C4-2B (cell line): ENCODE measurements at regions not wholly inside any gene's neighbourhood (a gene's known extent, or its start where the extent isn't known, plus 50 kb on each side); places are given as distances from the start of the nearest gene placed in this dataset.

ENCODE experiments used
- H3K27ac ChIP-seq: fragments of 450-650 bp; 2 replicates; pipeline ENCODE4 v1.5.1; 2017
- CTCF ChIP-seq: fragments of 450-650 bp; conservative IDR thresholded peaks from 2 replicates; pipeline ENCODE4 v1.5.1; 2017; ENCODE audit warnings: mild to moderate bottlenecking
- ZFX ChIP-seq: fragments of 450-650 bp; IDR thresholded peaks from 2 replicates; pipeline ENCODE4 v1.6.1; 2017

GRCh38 chr3:59285560-59285959 is 235.7 kb upstream of the CFAP20DC start:
- H3K27ac ChIP-seq = no peak overlapping the region
- TF ChIP-seq ZFX = no peak
- TF ChIP-seq CTCF = no peak

DNA sequence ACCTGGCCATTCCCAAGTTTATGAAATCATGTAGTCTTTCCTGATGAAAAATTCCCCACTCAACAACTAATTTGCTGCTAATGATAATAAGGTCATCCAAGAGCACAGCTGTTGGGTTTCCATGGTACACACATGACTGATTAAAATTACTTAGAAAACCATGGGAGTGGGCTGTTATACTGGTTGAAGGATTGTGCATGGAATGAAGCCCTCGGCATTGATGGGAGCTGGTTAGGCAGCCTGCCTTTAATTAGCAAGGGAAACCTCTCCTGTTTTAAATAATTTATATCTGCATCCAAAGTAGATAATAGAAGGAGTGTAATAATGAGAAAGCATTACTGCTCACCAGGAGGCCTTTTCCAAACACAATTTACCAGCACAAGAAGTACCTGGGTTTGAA is 235.1 kb upstream of the CFAP20DC start:
- no peak overlapping the region for H3K27ac ChIP-seq
- TF ChIP-seq CTCF (no peak), ZFX (no peak)

DNA sequence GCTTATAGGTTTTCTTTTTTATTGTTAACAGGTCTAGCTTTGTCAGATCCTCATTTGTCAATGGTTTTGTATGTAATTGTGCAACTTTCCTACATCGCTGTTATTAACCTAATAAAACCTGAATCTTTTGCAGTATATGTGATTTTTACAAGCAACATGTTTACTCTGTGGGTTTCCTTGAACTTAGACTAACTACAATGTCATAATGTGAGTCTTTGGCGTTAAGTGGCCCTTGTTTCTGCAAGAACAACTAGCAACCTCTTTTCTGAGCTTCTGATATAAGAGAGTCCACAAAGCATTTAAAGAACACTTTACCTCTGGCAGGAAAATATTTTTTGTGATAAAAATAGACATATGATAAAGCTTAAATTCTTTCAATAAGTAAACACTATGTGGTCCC is 230.3 kb upstream of the CFAP20DC start:
- TF ChIP-seq CTCF (no peak), ZFX (no peak)

GRCh38 chr3:59277816-59278215 is 228.0 kb upstream of the CFAP20DC start:
- H3K27ac ChIP-seq = no peak overlapping the region
- TF ChIP-seq CTCF = no peak
- no peak for TF ChIP-seq ZFX

More for the DNA sequence above, 230.3 kb upstream of the CFAP20DC start:
- H3K27ac ChIP-seq = no peak overlapping the region

DNA sequence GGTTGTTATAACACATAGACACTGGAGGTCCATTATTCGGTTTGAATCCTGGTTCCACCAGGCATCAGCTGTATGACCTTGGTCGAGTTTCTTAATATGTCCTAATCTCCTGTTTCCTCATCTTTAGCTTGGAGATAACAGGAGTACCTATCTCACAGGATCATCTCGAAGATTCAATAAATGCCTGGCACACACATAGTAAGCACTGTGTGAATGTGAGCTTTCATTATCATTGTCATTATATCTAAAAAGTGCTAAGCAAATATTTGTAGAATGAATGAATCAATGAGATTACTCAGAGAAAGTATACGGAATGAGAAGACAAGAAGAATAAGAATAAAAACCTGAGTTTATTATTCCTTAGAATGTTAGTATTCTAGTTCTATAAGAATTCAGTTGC is 227.4 kb upstream of the CFAP20DC start:
- no peak overlapping the region for H3K27ac ChIP-seq
- no peak for TF ChIP-seq ZFX
- TF ChIP-seq CTCF = no peak

GRCh38 chr3:59273976-59274375 is 224.2 kb upstream of the CFAP20DC start:
- no peak overlapping the region for H3K27ac ChIP-seq
- TF ChIP-seq ZFX (no peak), CTCF (no peak)

DNA sequence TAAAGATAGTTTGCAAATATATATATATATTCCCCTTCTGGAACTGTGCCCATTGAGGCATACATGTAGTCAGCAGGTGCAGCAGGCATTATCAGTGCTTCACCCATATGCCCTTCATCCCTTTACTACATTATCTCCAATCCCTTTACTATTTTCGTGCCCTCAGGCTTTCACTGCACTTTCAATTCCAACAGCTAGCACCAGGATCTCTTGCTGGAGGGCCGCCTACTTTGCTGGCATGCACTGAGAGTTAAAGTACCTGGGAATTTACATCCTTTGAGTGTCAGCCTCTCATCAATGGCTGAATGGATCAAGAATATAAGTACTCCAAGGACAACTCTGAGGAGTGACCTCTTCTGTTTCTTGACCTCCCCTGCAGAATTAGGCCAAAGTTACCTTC is 222.1 kb upstream of the CFAP20DC start:
- TF ChIP-seq CTCF (no peak), ZFX (no peak)
- H3K27ac ChIP-seq = no peak overlapping the region
